HG03196 (cell line): ENCODE measurements at regions not wholly inside any gene's neighbourhood (a gene's known extent, or its start where the extent isn't known, plus 50 kb on each side); places are given as distances from the start of the nearest gene placed in this dataset.
"Not testable (repeated sequence)": the region's sequence is repeated elsewhere in the genome, so short reads cannot be mapped to it uniquely, and the experiment has no call there.

Experiments used
- ATAC-seq: cut with Tn5 transposase; IDR thresholded peaks from one replicate; pipeline ENCODE4 v1.9.1; 2021; ENCODE audit not compliant: unreplicated experiment

DNA sequence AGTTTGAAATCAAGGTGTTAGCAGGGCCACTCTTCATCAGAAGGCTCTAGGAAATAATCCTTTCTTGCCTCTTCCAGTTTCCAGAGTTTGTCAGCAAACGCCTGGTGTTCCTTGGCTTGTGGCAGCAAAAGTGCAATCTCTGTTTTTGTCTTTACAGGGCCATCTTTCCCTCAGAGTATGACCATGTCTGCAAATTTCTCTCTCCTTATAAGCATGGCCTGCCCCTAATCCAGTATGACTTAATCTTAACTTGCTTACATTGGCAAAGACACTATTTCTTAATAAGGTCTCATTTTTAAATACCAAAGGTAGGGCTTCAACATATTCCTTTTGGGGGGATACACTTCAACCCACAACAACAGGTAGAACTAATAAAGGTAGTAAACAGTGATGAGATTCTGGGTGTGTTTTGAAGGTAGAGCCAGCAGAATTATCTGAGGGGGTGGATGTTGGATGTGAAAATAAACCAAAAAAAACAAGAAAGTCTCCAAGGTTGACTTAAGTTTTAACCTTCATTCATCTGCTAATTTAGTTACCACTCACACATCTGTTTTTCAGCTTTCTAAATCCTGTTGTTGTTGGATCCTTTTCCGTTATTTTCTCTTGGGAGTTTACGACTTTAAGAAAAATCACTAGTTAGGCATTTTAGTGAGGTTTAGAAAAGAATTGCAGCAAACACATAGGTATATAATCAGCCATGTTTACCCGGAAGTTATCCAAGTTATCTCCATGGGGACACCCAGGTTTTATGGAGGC, 234.4 kb upstream of the FIGN start:
- no peak for ATAC-seq

GRCh38 chr2:163964278-163964677, 228.5 kb upstream of the FIGN start:
- ATAC-seq: not testable (repeated sequence)

DNA sequence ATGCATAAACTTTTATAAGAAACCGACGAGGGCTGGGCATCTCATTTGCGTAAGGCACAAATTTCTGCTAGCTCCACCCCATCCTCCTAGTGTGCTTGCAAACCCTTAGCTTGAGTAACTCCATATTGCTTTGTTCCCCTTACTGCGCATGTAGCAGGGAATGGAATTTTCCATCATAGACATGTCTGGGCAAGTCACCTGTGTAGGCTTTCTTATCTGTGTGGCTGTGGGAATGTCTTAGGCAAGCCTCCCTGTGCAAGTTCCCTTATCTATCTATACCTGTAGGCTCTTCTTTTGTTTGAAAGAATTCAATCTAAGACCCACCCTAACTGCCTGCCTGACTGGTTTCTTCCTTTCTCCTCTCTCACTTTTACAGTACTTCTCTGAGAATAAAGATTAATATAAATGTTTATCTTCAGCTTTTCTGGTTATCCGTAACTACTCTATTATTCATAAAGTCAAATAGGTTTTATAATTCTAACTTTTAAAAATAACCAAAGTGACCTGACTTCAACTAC, 217.6 kb upstream of the FIGN start:
- no peak for ATAC-seq

DNA sequence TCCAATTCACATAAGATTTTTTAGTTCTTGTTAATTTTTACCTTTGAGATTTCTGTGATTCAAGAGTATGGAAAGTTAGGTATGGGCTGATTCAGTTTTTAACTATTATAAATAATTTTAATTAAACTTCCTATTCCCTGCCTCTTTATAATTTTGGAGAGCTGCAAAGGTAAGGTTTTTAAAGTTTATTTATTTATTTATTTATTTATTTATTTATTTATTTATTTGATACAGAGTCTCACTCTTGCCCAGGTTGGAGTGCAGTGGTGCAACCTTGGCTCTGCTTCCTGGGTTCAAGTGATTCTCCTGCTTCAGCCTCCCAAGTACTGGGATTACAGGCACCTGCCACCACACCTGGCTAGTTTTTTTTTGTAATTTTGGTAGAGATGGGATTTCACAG, 215.5 kb upstream of the FIGN start:
- no peak for ATAC-seq

DNA sequence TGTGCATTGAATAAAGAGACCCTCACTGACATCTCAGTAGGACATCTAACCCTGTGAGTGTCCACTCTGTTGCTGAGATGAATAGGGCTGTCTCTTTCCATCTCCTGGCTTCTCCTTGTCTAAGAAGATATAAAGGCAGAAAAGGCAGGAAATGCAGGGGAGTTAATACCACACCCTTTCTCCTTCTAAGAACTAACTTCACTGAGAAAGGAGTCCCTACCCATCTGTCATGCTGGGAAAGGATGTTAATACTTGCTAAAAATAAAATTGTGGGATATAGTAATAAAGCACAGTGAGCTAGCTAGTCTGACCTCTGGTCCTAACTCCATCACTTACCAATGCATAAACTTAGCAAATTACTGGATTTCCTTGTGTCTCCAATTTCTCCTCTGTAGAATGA, 213.9 kb upstream of the FIGN start:
- no peak for ATAC-seq

GRCh38 chr2:163944347-163944737, 208.5 kb upstream of the FIGN start:
- no peak for ATAC-seq

DNA sequence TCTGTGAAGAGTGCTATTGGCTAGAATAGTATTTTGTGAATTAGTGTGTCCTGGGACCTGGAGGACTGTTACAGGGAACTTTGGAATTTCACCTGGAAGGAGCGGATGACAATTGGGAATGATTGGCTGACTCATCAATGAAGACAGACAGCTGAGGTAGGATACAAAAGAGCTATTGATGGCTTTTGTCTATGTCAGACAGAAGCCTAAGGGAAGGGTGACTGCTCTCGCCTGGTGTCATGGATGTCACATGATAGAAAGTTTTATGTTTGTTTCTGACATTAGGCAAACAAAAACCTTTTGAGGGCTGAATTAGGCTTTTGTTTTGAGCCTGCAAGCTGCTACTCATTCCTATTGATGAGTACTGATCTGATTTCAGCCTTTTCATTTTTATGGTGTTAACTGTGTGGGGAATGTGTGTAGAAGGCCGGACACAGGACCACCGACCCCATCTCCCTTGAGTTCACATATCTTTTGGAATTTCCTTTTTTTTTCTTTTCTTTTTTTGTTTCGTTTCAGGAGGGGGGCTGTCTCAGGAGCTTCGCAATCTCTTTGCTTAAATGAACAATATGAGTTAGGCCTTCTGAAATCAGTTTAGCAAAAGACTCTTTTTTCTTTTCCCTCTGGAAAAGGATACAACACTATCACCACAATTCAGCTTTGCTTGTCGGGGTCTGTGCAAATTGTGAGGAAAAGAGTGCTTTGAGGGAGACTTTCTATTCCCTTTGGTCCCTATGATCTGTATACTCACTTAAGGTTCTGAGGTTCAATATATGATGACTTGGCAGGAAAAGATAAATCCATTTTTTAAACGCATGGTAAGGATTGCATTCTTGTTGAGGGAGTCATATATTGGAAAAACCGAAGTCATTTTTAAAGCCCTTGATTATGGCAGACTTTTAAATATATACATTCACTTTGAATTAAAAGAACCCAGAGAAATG, 207.9 kb upstream of the FIGN start:
- ATAC-seq: no peak

GRCh38 chr2:163934131-163934530, 198.3 kb upstream of the FIGN start:
- no peak for ATAC-seq

GRCh38 chr2:163919717-163920116, 183.9 kb upstream of the FIGN start:
- ATAC-seq: no peak

DNA sequence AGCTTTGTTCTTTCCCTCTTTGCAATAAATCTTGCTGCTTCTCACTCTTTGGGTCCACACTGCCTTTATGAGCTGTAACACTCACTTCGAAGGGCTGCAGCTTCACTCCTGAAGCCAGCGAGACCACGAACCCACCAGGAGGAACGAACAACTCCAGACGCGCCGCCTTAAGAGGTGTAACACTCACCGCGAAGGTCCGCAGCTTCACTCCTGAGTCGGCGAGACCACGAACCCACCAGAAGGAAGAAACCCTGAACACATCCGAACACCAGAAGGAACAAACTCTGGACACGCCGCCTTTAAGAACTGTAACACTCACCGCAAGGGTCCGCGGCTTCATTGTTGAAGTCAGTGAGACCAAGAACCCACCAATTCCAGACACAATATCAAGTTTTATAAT, 178.7 kb upstream of the FIGN start:
- ATAC-seq: not testable (repeated sequence)

GRCh38 chr2:163913532-163913944, 177.7 kb upstream of the FIGN start:
- not testable (repeated sequence) for ATAC-seq

- no peak for ATAC-seq
Measured at GRCh38 chr2:163909411-163910080, 173.7 kb upstream of the FIGN start.

DNA sequence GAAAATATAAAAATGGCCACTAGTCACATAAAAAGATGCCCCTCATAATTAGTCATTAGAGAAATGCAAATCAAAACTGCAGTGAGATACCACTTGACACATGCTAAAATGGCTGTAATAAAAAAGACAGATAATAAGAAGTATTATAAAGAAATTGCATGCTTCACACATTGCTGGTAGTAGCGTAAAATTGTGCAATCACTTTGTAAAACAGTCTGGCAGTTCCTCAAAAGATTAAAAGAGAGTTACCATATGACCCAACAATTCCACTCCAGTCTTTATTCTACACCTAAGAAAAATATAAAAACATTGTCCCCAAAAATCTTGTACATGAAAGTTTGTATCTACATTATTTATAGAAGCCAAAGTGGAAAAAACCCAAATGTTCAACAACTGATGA, 170.6 kb upstream of the FIGN start:
- ATAC-seq: no peak

- no peak for ATAC-seq
Measured at GRCh38 chr2:163897799-163898198, 162.0 kb upstream of the FIGN start.

DNA sequence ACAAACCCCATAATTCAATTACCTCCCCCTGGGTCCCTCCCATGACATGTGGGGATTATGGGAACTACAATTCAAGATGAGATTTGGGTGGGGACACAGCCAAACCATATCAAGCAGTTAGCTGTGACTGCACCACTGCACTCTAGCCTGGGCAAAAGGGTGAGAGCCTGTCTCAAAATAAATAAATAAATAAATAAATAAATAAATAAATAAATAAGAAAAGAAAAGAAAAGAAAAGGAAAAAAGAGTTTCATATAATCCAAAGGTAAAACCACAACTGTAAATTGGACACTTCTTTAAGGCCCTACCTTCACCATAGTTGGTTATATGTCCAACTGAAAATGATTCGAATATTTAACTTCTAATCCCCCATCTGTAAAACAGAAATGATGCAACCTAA, 157.6 kb upstream of the FIGN start:
- ATAC-seq: not testable (repeated sequence)

DNA sequence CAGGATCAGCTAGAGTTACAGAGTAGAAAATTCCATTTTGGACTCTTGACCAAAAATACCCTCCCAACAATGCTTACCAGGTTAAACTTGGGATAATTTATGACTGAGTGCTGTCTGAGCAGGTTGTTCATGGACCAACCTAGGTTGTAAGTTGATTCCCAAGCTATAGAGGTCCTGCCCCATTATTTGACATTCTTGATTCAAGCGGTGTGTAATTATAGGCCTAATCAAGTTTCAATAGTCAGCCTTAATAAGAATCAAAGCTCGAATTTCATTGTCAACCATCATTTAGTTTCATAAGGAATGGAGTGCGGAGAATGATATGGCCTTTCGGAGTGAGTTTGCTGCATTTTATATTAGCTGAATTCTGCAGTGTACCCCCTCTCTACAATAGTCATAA, 152.8 kb upstream of the FIGN start:
- no peak for ATAC-seq

- ATAC-seq: no peak
Measured at GRCh38 chr2:163887182-163887581, 151.4 kb upstream of the FIGN start.

GRCh38 chr2:163884416-163884815, 148.6 kb upstream of the FIGN start:
- no peak for ATAC-seq

- no peak for ATAC-seq
Measured at GRCh38 chr2:163878718-163879117, 142.9 kb upstream of the FIGN start.

DNA sequence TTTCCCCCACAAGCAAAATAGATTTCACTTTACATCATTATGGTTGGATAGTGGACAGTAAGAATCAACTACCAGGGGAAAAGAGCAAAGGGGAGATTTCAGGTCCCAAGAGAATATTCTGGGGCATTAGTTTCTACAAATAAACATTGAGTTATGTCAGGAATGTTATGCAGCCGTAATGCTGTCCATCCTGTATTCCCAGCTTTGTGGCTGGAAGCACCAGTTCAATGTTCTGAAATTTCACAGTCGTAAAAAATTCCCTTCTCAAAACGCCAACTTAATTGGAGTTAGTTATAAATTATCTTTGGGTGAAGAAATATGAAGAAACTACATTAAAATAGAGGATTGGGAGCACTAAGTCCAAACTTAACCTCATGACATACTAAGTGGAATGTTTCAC, 141.5 kb upstream of the FIGN start:
- ATAC-seq: no peak

DNA sequence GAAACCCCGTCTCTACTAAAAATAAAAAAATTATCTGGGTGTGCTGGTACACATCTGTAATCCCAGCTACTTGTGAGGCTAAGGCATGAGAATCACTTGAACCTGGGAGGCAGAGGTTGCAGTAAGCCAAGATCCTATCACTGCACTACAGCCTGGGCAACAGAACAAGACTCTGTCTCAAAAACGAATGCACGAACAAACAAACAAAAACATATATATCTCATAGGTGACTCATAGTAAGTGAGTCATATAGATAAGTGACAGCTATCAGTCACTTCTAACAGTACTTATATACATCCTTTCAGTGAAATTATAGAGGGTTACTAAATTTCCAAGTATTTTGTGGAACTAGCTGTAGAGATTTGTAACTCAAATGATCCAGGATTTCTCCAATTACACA, 127.3 kb upstream of the FIGN start:
- no peak for ATAC-seq
